H1 (cell line): ENCODE measurements at regions not wholly inside any gene's neighbourhood (a gene's known extent, or its start where the extent isn't known, plus 50 kb on each side); places are given as distances from the start of the nearest gene placed in this dataset.

Experiments used
- CTCF ChIA-PET: fragments of 300-600 bp; sonication (Branson Sonifier 250); formaldehyde crosslinking; loops from one replicate; lab custom pipeline; 2021; ENCODE audit not compliant: partially characterized antibody; lab: Charles Lee
- POLR2A ChIA-PET: fragments of 300-600 bp; sonication (Branson Sonifier 250); formaldehyde crosslinking; loops from one replicate; lab custom pipeline; 2021; ENCODE audit warnings: inconsistent platforms; ENCODE audit not compliant: partially characterized antibody; lab: Charles Lee
- DNase-seq, 2 experiments: peaks; one replicate each; pipeline versions ENCODE4 v3.0.0 to v3.0.0-alpha.2; 2010 to 2022; ENCODE audit warnings: low spot score in 2 of 2, low read depth in 1 of 2, mixed read lengths in 1 of 2
- FAIRE-seq: peaks from 2 replicates; lab custom pipeline; 2011; peaks lifted over from hg19 to GRCh38; lab: Jason Lieb, UNC
- H2AFZ ChIP-seq: 2 replicates; pipeline ENCODE4 v1.8.1; 2012; ENCODE audit warnings: low read length, inconsistent platforms
- H2AK5ac ChIP-seq: 2 replicates; pipeline ENCODE4 v1.6.1; 2013; ENCODE audit warnings: low read depth, low read length
- H2BK120ac ChIP-seq: replicated peaks from 2 replicates; pipeline ENCODE3; 2013; ENCODE audit warnings: low read depth, low read length, inconsistent platforms
- H2BK12ac ChIP-seq: 2 replicates; pipeline ENCODE4 v1.6.1; 2013; ENCODE audit warnings: low read depth, low read length
- H2BK15ac ChIP-seq: 2 replicates; pipeline ENCODE4 v1.6.1; 2013; ENCODE audit warnings: low read length
- H2BK20ac ChIP-seq: 2 replicates; pipeline ENCODE4 v1.6.1; 2013; ENCODE audit warnings: low read length
- H2BK5ac ChIP-seq: 2 replicates; pipeline ENCODE4 v1.6.1; 2013; ENCODE audit warnings: low read depth, low read length
- H3K14ac ChIP-seq: 2 replicates; pipeline ENCODE4 v1.6.1; 2013; ENCODE audit warnings: inconsistent platforms; ENCODE audit not compliant: insufficient read length
- H3K18ac ChIP-seq: 2 replicates; pipeline ENCODE4 v1.6.1; 2013; ENCODE audit warnings: low read length; ENCODE audit errors: extremely low read depth
- H3K23ac ChIP-seq: 2 replicates; pipeline ENCODE4 v1.6.1; 2013; ENCODE audit warnings: inconsistent platforms; ENCODE audit not compliant: insufficient read length
- H3K23me2 ChIP-seq: 2 replicates; pipeline ENCODE4 v1.6.1; 2013; ENCODE audit warnings: low read depth, low read length
- H3K27ac ChIP-seq: 2 replicates; pipeline ENCODE4 v1.6.1; 2011; ENCODE audit warnings: low read depth, low read length, inconsistent platforms
- H3K27me3 ChIP-seq, 4 experiments: replicated peaks in 1 of 4; 1 replicate in 1 of 4; 2 replicates in 3 of 4; pipeline versions ENCODE4 v1.6.1 to v1.8.1; 2011 to 2013; ENCODE audit warnings: low read length in 3 of 4, mild to moderate bottlenecking in 3 of 4, inconsistent platforms in 2 of 4, mixed read lengths in 2 of 4, moderate library complexity in 1 of 4; ENCODE audit not compliant: control insufficient read depth in 3 of 4, insufficient read depth in 3 of 4; ENCODE audit errors: extremely low read depth in 1 of 4
- H3K36me3 ChIP-seq, 4 experiments: 2 replicates each; pipeline versions ENCODE4 v1.6.1 to v1.8.1; 2011 to 2013; ENCODE audit warnings: mild to moderate bottlenecking in 4 of 4, low read length in 3 of 4, moderate library complexity in 2 of 4, control low read depth in 1 of 4, inconsistent platforms in 1 of 4; ENCODE audit not compliant: insufficient read depth in 4 of 4, control insufficient read depth in 2 of 4
- H3K4ac ChIP-seq: replicated peaks from 2 replicates; pipeline ENCODE3; 2013; ENCODE audit warnings: low read length, low read depth, mixed read lengths, inconsistent platforms; ENCODE audit not compliant: insufficient read length
- H3K4me1 ChIP-seq, 4 experiments: replicated peaks in 1 of 4; 1 replicate in 1 of 4; 2 replicates in 3 of 4; pipeline versions ENCODE4 v1.6.1 to v1.8.1; 2011 to 2013; ENCODE audit warnings: low read length in 3 of 4, inconsistent platforms in 2 of 4, mixed read lengths in 1 of 4; ENCODE audit not compliant: insufficient read depth in 4 of 4, control insufficient read depth in 3 of 4
- H3K4me2 ChIP-seq, 2 experiments: 2 replicates each; pipeline versions ENCODE4 v1.6.1 to v1.8.1; 2011 to 2013; ENCODE audit warnings: low read depth in 2 of 2, low read length in 2 of 2, control low read depth in 1 of 2, inconsistent platforms in 1 of 2, mild to moderate bottlenecking in 1 of 2; ENCODE audit not compliant: insufficient read depth in 1 of 2
- H3K4me3 ChIP-seq, 4 experiments: fragments of 200-600, 300-600 bp in 1 of 4; sonication (generic), shearing (Covaris generic), sonication (Bioruptor Twin) in 1 of 4; 2 replicates each; pipeline versions ENCODE4 v1.5.1 to v1.8.1; 2011 to 2016; ENCODE audit warnings: low read length in 4 of 4, low read depth in 3 of 4, control low read depth in 2 of 4, inconsistent platforms in 2 of 4, mild to moderate bottlenecking in 2 of 4, mixed read lengths in 1 of 4, moderate library complexity in 1 of 4; ENCODE audit not compliant: insufficient read depth in 2 of 4; ENCODE audit errors: extremely low read depth in 1 of 4
- H3K56ac ChIP-seq: replicated peaks from 2 replicates; pipeline ENCODE3; 2013; ENCODE audit warnings: low read depth, mild to moderate bottlenecking, mixed read lengths, low read length, inconsistent platforms; ENCODE audit not compliant: insufficient read length
- H3K79me1 ChIP-seq: 2 replicates; pipeline ENCODE4 v1.6.1; 2013; ENCODE audit warnings: low read depth, low read length, control low read depth
- H3K79me2 ChIP-seq, 2 experiments: 2 replicates each; pipeline versions ENCODE4 v1.6.1 to v1.8.1; 2012 to 2013; ENCODE audit warnings: low read length in 2 of 2, mild to moderate bottlenecking in 2 of 2, inconsistent platforms in 1 of 2; ENCODE audit not compliant: insufficient read depth in 2 of 2, control insufficient read depth in 1 of 2
- H3K9ac ChIP-seq, 4 experiments: replicated peaks in 1 of 4; 1 replicate in 1 of 4; 2 replicates in 3 of 4; pipeline versions ENCODE4 v1.6.1 to v1.8.1; 2011 to 2013; ENCODE audit warnings: low read depth in 3 of 4, low read length in 3 of 4, control low read depth in 2 of 4, mild to moderate bottlenecking in 2 of 4, moderate library complexity in 2 of 4, inconsistent platforms in 1 of 4; ENCODE audit errors: extremely low read depth in 1 of 4
- H3K9me3 ChIP-seq, 2 experiments: 2 replicates each; pipeline versions ENCODE4 v1.6.1 to v1.8.1; 2012 to 2013; ENCODE audit warnings: mild to moderate bottlenecking in 2 of 2, moderate library complexity in 2 of 2, control low read depth in 1 of 2, inconsistent platforms in 1 of 2, low read depth in 1 of 2, low read length in 1 of 2, mixed read lengths in 1 of 2; ENCODE audit not compliant: insufficient read depth in 2 of 2
- H4K20me1 ChIP-seq, 2 experiments: replicated peaks in 1 of 2; 2 replicates each; pipeline versions ENCODE3 to v1.8.1; 2011 to 2013; ENCODE audit warnings: inconsistent platforms in 2 of 2, low read length in 2 of 2, mild to moderate bottlenecking in 1 of 2; ENCODE audit not compliant: insufficient read depth in 2 of 2, control insufficient read depth in 1 of 2
- H4K5ac ChIP-seq: 2 replicates; pipeline ENCODE4 v1.6.1; 2013; ENCODE audit warnings: low read length, low read depth, mixed read lengths, inconsistent platforms; ENCODE audit not compliant: insufficient read length
- H4K8ac ChIP-seq: 2 replicates; pipeline ENCODE4 v1.8.0; 2013; ENCODE audit warnings: mild to moderate bottlenecking, moderate library complexity, low read length, inconsistent platforms; ENCODE audit not compliant: insufficient read depth; ENCODE audit errors: extremely low read depth
- H4K91ac ChIP-seq: replicated peaks from 2 replicates; pipeline ENCODE3; 2013; ENCODE audit warnings: low read length, mixed read lengths, inconsistent platforms; ENCODE audit not compliant: insufficient read length
- ATF3 ChIP-seq: IDR thresholded peaks from 2 replicates; pipeline ENCODE4 v1.6.1; 2011; ENCODE audit warnings: low read depth, mild to moderate bottlenecking, low read length; ENCODE audit not compliant: insufficient read depth
- CEBPB ChIP-seq: IDR thresholded peaks from 2 replicates; pipeline ENCODE4 v1.6.1; 2012; ENCODE audit warnings: low read depth, low read length
- E2F6 ChIP-seq: IDR thresholded peaks from 2 replicates; pipeline ENCODE4 v1.6.1; 2012; ENCODE audit warnings: inconsistent platforms
- JUN ChIP-seq: IDR thresholded peaks from 2 replicates; pipeline ENCODE4 v1.6.1; 2011; ENCODE audit warnings: low read depth, mild to moderate bottlenecking, improper control_type of control experiment, low read length
- MAX ChIP-seq: IDR thresholded peaks from 2 replicates; pipeline ENCODE4 v1.6.1; 2012; ENCODE audit warnings: inconsistent platforms
- POU5F1 ChIP-seq: IDR thresholded peaks from 2 replicates; pipeline ENCODE4 v1.6.1; 2011; ENCODE audit warnings: low read depth, mild to moderate bottlenecking, low read length, moderate library complexity
- TCF12 ChIP-seq: IDR thresholded peaks from 2 replicates; pipeline ENCODE4 v1.6.1; 2011; ENCODE audit warnings: low read depth, mild to moderate bottlenecking, low read length
- WGBS, 2 experiments: shearing (Covaris generic) in 1 of 2; methylation state at CpG; one replicate each; pipeline versions ENCODE4 v1.1.6 to v1.1.7; 2013 to 2015; ENCODE audit warnings: low lambda C conversion rate in 2 of 2, mixed read lengths in 2 of 2, inconsistent platforms in 1 of 2, low coverage in 1 of 2, missing lambda C conversion rate in 1 of 2; ENCODE audit not compliant: insufficient replicate concordance in 2 of 2, insufficient coverage in 1 of 2, insufficient read length in 1 of 2; ENCODE audit errors: extremely low coverage in 1 of 2, missing lambda C conversion rate in 1 of 2; 5-methylcytosine and 5-hydroxymethylcytosine counted together

GRCh38 chr3:148186881-148187280 lies 510.8 kb upstream of the AGTR1 start:
- no peaks in the 10 kb centered on the region for H3K79me2 ChIP-seq
- H3K27me3 ChIP-seq = no peaks in the 10 kb centered on the region
- H3K23me2 ChIP-seq = no peaks in the 10 kb centered on the region
- H3K9ac ChIP-seq = no peak overlapping the region
- H3K18ac ChIP-seq = no peak overlapping the region
- no peaks in the 10 kb centered on the region for H4K20me1 ChIP-seq
- no peaks in the 10 kb centered on the region for H3K9me3 ChIP-seq
- H3K56ac ChIP-seq = no peak overlapping the region
- H3K36me3 ChIP-seq = no peaks in the 10 kb centered on the region
- H3K4ac ChIP-seq = no peak overlapping the region
- no peak overlapping the region for H2AK5ac ChIP-seq
- DNase-seq = no peak
- no peak overlapping the region for H4K5ac ChIP-seq
- no peak overlapping the region for H2BK20ac ChIP-seq
- H2BK120ac ChIP-seq = no peak overlapping the region
- H3K27ac ChIP-seq = no peak overlapping the region
- TF ChIP-seq ATF3 (no peak), JUN (no peak), E2F6 (no peak), MAX (no peak), TCF12 (no peak), CEBPB (no peak), POU5F1 (no peak)
- H3K4me1 ChIP-seq = no peaks in the 10 kb centered on the region
- no peak overlapping the region for H2BK12ac ChIP-seq
- no peaks in the 10 kb centered on the region for H3K79me1 ChIP-seq
- no peak overlapping the region for H4K91ac ChIP-seq
- WGBS, 2 experiments = 98% methylated on average over 2 of the region's 2 CpGs; no CpG with 5 or more reads in 1 of the 2 experiments
- no peak overlapping the region for H2BK15ac ChIP-seq
- no peak overlapping the region for H3K14ac ChIP-seq
- no peak overlapping the region for H3K4me2 ChIP-seq
- CTCF ChIA-PET = no interaction called here
- no peak overlapping the region for H3K23ac ChIP-seq
- H2AFZ ChIP-seq = no peak overlapping the region
- no peak overlapping the region for H3K4me3 ChIP-seq
- no peak overlapping the region for H4K8ac ChIP-seq
- no peak for FAIRE-seq
- no peak overlapping the region for H2BK5ac ChIP-seq
- POLR2A ChIA-PET = no interaction called here
